Endodermal cell (in vitro differentiated cells): ENCODE measurements at regions not wholly inside any gene's neighbourhood (a gene's known extent, or its start where the extent isn't known, plus 50 kb on each side); places are given as distances from the start of the nearest gene placed in this dataset.

Experiments
- DNase-seq: peaks from one replicate; pipeline ENCODE4 v3.0.0-alpha.2; 2017
- H3K27ac ChIP-seq: 2 replicates; pipeline ENCODE4 v1.5.1; 2013; ENCODE audit warnings: mild to moderate bottlenecking, low read depth, low read length, moderate library complexity
- H3K27me3 ChIP-seq: 2 replicates; pipeline ENCODE4 v1.6.1; 2013; ENCODE audit warnings: mild to moderate bottlenecking, low read length, moderate library complexity; ENCODE audit not compliant: insufficient read depth, control insufficient read depth, poor library complexity, severe bottlenecking
- H3K36me3 ChIP-seq: 2 replicates; pipeline ENCODE4 v1.7.0; 2013; ENCODE audit warnings: mild to moderate bottlenecking, low read length, moderate library complexity; ENCODE audit not compliant: control insufficient read depth, insufficient read depth
- H3K4me1 ChIP-seq: one replicate; pipeline ENCODE4 v1.7.0; 2013; ENCODE audit warnings: low read length; ENCODE audit not compliant: control insufficient read depth, insufficient read depth
- H3K4me3 ChIP-seq: 2 replicates; pipeline ENCODE4 v1.5.1; 2013; ENCODE audit warnings: mild to moderate bottlenecking, low read length, moderate library complexity
- H3K9ac ChIP-seq: 2 replicates; pipeline ENCODE4 v1.6.1; 2013; ENCODE audit warnings: mild to moderate bottlenecking, low read length, moderate library complexity; ENCODE audit not compliant: poor library complexity, severe bottlenecking; ENCODE audit errors: extremely low read depth
- H3K9me3 ChIP-seq: 2 replicates; pipeline ENCODE4 v1.6.1; 2013; ENCODE audit warnings: mild to moderate bottlenecking, low read length, moderate library complexity; ENCODE audit not compliant: control insufficient read depth
- H3K27ac Mint-ChIP-seq: 2 replicates; pipeline ENCODE4 v1.8.0; 2020; ENCODE audit warnings: mixed read lengths
- H3K27me3 Mint-ChIP-seq: 2 replicates; pipeline ENCODE4 v1.8.0; 2021; ENCODE audit warnings: mild to moderate bottlenecking, mixed read lengths; ENCODE audit not compliant: insufficient read depth
- H3K36me3 Mint-ChIP-seq: 2 replicates; pipeline ENCODE4 v1.8.0; 2020; ENCODE audit warnings: low read depth, mixed read lengths
- H3K4me1 Mint-ChIP-seq: 2 replicates; pipeline ENCODE4 v1.8.0; 2020; ENCODE audit warnings: mixed read lengths
- H3K4me3 Mint-ChIP-seq: 2 replicates; pipeline ENCODE4 v1.8.0; 2020; ENCODE audit warnings: mild to moderate bottlenecking, moderate library complexity, mixed read lengths
- H3K9me3 Mint-ChIP-seq: 2 replicates; pipeline ENCODE4 v1.8.0; 2020; ENCODE audit warnings: mild to moderate bottlenecking, mixed read lengths
- CTCF ChIP-seq: fragments of 200-600 bp; sonication (generic); conservative IDR thresholded peaks from 2 replicates; pipeline ENCODE4 v1.5.0; 2021; ENCODE audit warnings: antibody characterized with exemption, mild to moderate bottlenecking
- WGBS, 2 experiments: methylation state at CpG; one replicate each; pipeline versions ENCODE4 v1.1.5 to v1.1.7; 2013; ENCODE audit warnings: missing lambda C conversion rate in 2 of 2, mixed read lengths in 1 of 2; ENCODE audit not compliant: insufficient coverage in 1 of 2, insufficient read length in 1 of 2; 5-methylcytosine and 5-hydroxymethylcytosine counted together

- Mint-ChIP-seq H3K4me1 (peaks cover 25% of the 10 kb centered on the region), H3K4me3 (no peak overlapping the region), H3K36me3 (peaks cover 11% of the 10 kb centered on the region), H3K27ac (no peak overlapping the region), H3K9me3 (peaks cover 41% of the 10 kb centered on the region), H3K27me3 (no peaks in the 10 kb centered on the region)
- Histone ChIP-seq H3K27me3 (no peaks in the 10 kb centered on the region), H3K9me3 (peaks cover 50% of the 10 kb centered on the region), H3K4me1 (peaks cover 9% of the 10 kb centered on the region), H3K27ac (no peak overlapping the region), H3K36me3 (no peaks in the 10 kb centered on the region), H3K4me3 (peak overlapping the region; percentile 68), H3K9ac (no peak overlapping the region)
- TF ChIP-seq CTCF, result no peak
- WGBS, 2 experiments, result 89% methylated on average over 1 of the region's 1 CpG; no CpG with 5 or more reads in 1 of the 2 experiments
- DNase-seq, result no peak
Measured at GRCh38 chr1:240036526-240036925, 55.2 kb upstream of the FMN2 start.
